GM19467 (cell line): ENCODE measurements at regions not wholly inside any gene's neighbourhood (a gene's known extent, or its start where the extent isn't known, plus 50 kb on each side); places are given as distances from the start of the nearest gene placed in this dataset.
"Not testable (repeated sequence)": the region's sequence is repeated elsewhere in the genome, so short reads cannot be mapped to it uniquely, and the experiment has no call there.

Experiments
- ATAC-seq: cut with Tn5 transposase; IDR thresholded peaks from one replicate; pipeline ENCODE4 v1.9.1; 2021; ENCODE audit warnings: mild to moderate bottlenecking, moderate library complexity; ENCODE audit not compliant: unreplicated experiment

GRCh38 chr20:53872561-53873229 is 197.7 kb downstream of the BCAS1 start:
- ATAC-seq, result no peak

GRCh38 chr20:53872081-53872541 is 198.3 kb downstream of the BCAS1 start:
- no peak for ATAC-seq

- ATAC-seq, result no peak
Observed at GRCh38 chr20:53871541-53871940, 198.9 kb downstream of the BCAS1 start.

- no peak for ATAC-seq
Observed at GRCh38 chr20:53870426-53871315, 199.7 kb downstream of the BCAS1 start.

GRCh38 chr20:53869466-53870258 is 200.7 kb downstream of the BCAS1 start:
- ATAC-seq, result peak; percentile 46

GRCh38 chr20:53867741-53868351 is 202.5 kb downstream of the BCAS1 start:
- no peak for ATAC-seq

GRCh38 chr20:53866794-53867740 is 203.3 kb downstream of the BCAS1 start:
- ATAC-seq, result no peak

- no peak for ATAC-seq
Observed at GRCh38 chr20:53865901-53866793, 204.2 kb downstream of the BCAS1 start.

- not testable (repeated sequence) for ATAC-seq
Observed at GRCh38 chr20:53864765-53865683, 205.4 kb downstream of the BCAS1 start.

GRCh38 chr20:53863923-53864641 is 206.3 kb downstream of the BCAS1 start:
- ATAC-seq, result not testable (repeated sequence)

- not testable (repeated sequence) for ATAC-seq
Observed at GRCh38 chr20:53863535-53863922, 206.9 kb downstream of the BCAS1 start.

- not testable (repeated sequence) for ATAC-seq
Observed at GRCh38 chr20:53863039-53863438, 207.4 kb downstream of the BCAS1 start.

GRCh38 chr20:53862490-53862889 is 207.9 kb downstream of the BCAS1 start:
- not testable (repeated sequence) for ATAC-seq

GRCh38 chr20:53862136-53862397 is 208.3 kb downstream of the BCAS1 start:
- not testable (repeated sequence) for ATAC-seq

GRCh38 chr20:53859684-53860083 is 210.7 kb downstream of the BCAS1 start:
- ATAC-seq, result no peak

- not testable (repeated sequence) for ATAC-seq
Observed at GRCh38 chr20:53859009-53859408, 211.4 kb downstream of the BCAS1 start.

GRCh38 chr20:53858516-53858915 is 211.9 kb downstream of the BCAS1 start:
- not testable (repeated sequence) for ATAC-seq
